Osteoblast (primary cell): ENCODE measurements at regions not wholly inside any gene's neighbourhood (a gene's known extent, or its start where the extent isn't known, plus 50 kb on each side); places are given as distances from the start of the nearest gene placed in this dataset.

Experiments
- DNase-seq: peaks from one replicate; pipeline ENCODE4 v3.0.0; 2011; ENCODE audit warnings: low spot score, mixed read lengths; ENCODE audit not compliant: insufficient read length; ENCODE audit errors: missing footprints
- H2AFZ ChIP-seq: 2 replicates; pipeline ENCODE4 v1.6.0; 2011; ENCODE audit warnings: mild to moderate bottlenecking, low read length
- H3K27ac ChIP-seq: 2 replicates; pipeline ENCODE4 v1.5.1; 2011; ENCODE audit warnings: mild to moderate bottlenecking, low read depth, low read length, moderate library complexity
- H3K27me3 ChIP-seq: 2 replicates; pipeline ENCODE4 v1.6.0; 2012; ENCODE audit warnings: mild to moderate bottlenecking, control low read depth, inconsistent platforms, low read length, moderate library complexity; ENCODE audit not compliant: insufficient read depth
- H3K36me3 ChIP-seq: 2 replicates; pipeline ENCODE4 v1.5.1; 2011; ENCODE audit warnings: mild to moderate bottlenecking, low read length, control low read depth, moderate library complexity; ENCODE audit not compliant: insufficient read depth
- H3K4me1 ChIP-seq: 2 replicates; pipeline ENCODE4 v1.5.1; 2011; ENCODE audit warnings: mild to moderate bottlenecking, low read length, control low read depth, moderate library complexity; ENCODE audit not compliant: insufficient read depth
- H3K4me2 ChIP-seq: 2 replicates; pipeline ENCODE4 v1.6.0; 2011; ENCODE audit warnings: mild to moderate bottlenecking, low read length; ENCODE audit not compliant: insufficient read depth
- H3K4me3 ChIP-seq: fragments of 200-600 bp; sonication (generic); 3 replicates; pipeline ENCODE4 v1.5.1; 2012; ENCODE audit warnings: mild to moderate bottlenecking, low read length, inconsistent platforms; ENCODE audit not compliant: insufficient read depth
- H3K79me2 ChIP-seq: 2 replicates; pipeline ENCODE4 v1.6.0; 2012; ENCODE audit warnings: mild to moderate bottlenecking, low read length, control low read depth, inconsistent platforms; ENCODE audit not compliant: insufficient read depth
- H3K9me3 ChIP-seq: 2 replicates; pipeline ENCODE4 v1.5.1; 2011; ENCODE audit warnings: low read depth, low read length, control low read depth
- H4K20me1 ChIP-seq: 2 replicates; pipeline ENCODE4 v1.6.0; 2012; ENCODE audit warnings: mild to moderate bottlenecking, low read length, control low read depth; ENCODE audit not compliant: insufficient read depth
- TF ChIP-seq, protein P1 (sequence below): IDR thresholded peaks from 2 replicates; pipeline ENCODE4 v1.5.1; 2011; ENCODE audit warnings: mild to moderate bottlenecking, low read depth, low read length, moderate library complexity; ENCODE audit errors: extremely low read depth

DNA sequence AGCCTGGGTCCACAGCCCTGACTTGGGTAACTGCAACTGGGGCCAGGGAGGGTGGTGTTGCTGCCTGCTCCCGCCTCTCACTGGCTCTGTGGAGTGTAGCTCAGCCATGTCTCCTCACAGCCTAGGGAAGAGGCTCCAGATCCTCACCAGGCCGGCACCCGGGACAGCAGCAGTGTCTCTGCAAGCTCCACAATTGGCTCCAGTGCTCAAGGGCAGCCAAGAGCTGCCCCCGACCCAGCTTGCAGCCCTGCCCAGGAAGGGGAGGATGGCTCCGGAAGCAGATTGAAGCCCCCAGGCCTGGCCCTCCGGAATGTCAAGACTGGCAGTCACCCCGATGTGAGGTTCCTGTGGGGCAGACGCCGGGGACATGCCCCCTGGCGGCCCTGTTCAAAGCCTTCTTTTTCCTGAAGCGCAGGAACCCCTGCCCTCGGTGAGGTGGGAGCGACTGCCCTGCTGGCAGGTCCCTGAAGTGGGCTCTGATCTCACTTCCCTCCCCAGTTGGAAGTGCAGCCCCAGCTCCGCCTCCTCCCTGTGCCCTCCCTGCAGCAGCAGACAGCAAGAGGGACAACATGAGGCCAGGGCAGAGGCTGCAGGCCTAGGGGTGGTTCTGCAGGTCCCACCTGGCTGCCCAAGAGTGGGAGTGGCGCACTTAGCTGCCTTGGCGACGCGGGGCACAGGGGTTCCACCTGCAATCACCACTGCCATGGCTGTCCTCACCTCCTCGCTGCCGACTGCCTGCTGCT is 816.2 kb upstream of the LUZP2 start:
- no peak overlapping the region for H3K27ac ChIP-seq
- TF ChIP-seq, protein P1, sequence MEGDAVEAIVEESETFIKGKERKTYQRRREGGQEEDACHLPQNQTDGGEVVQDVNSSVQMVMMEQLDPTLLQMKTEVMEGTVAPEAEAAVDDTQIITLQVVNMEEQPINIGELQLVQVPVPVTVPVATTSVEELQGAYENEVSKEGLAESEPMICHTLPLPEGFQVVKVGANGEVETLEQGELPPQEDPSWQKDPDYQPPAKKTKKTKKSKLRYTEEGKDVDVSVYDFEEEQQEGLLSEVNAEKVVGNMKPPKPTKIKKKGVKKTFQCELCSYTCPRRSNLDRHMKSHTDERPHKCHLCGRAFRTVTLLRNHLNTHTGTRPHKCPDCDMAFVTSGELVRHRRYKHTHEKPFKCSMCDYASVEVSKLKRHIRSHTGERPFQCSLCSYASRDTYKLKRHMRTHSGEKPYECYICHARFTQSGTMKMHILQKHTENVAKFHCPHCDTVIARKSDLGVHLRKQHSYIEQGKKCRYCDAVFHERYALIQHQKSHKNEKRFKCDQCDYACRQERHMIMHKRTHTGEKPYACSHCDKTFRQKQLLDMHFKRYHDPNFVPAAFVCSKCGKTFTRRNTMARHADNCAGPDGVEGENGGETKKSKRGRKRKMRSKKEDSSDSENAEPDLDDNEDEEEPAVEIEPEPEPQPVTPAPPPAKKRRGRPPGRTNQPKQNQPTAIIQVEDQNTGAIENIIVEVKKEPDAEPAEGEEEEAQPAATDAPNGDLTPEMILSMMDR, result no peak
- no peak overlapping the region for H3K4me3 ChIP-seq
- no peak overlapping the region for H2AFZ ChIP-seq
- no peaks in the 10 kb centered on the region for H3K27me3 ChIP-seq
- no peak for DNase-seq
- no peaks in the 10 kb centered on the region for H4K20me1 ChIP-seq
- H3K79me2 ChIP-seq, result no peaks in the 10 kb centered on the region
- H3K9me3 ChIP-seq, result no peaks in the 10 kb centered on the region
- H3K36me3 ChIP-seq, result no peaks in the 10 kb centered on the region
- no peaks in the 10 kb centered on the region for H3K4me1 ChIP-seq
- no peak overlapping the region for H3K4me2 ChIP-seq

DNA sequence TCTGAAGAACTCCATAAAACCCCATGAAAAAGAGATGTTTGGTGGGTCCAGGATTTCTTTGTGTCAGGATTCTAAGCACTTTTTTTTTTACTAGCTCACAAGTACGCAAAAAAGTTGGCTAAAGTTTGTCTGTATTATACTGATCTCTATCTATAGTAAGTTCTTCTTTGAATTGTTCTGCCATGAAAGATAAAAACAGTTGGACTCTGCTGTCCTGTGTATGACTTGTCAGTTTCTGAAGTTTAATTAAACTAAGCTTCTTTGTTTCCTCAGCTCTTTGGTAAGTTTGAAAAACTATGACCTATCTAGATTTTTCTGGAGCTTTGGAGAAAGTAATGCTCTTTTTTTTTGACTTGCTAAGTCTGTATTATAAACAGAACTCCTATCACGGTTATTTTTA is 812.2 kb upstream of the LUZP2 start:
- Histone ChIP-seq H3K79me2 (no peaks in the 10 kb centered on the region), H3K27ac (no peak overlapping the region), H3K4me3 (no peak overlapping the region), H3K4me2 (no peak overlapping the region), H2AFZ (no peak overlapping the region), H3K36me3 (no peaks in the 10 kb centered on the region), H4K20me1 (no peaks in the 10 kb centered on the region), H3K27me3 (no peaks in the 10 kb centered on the region), H3K9me3 (no peaks in the 10 kb centered on the region), H3K4me1 (no peaks in the 10 kb centered on the region)
- TF ChIP-seq, protein P1, result no peak
- DNase-seq, result no peak

DNA sequence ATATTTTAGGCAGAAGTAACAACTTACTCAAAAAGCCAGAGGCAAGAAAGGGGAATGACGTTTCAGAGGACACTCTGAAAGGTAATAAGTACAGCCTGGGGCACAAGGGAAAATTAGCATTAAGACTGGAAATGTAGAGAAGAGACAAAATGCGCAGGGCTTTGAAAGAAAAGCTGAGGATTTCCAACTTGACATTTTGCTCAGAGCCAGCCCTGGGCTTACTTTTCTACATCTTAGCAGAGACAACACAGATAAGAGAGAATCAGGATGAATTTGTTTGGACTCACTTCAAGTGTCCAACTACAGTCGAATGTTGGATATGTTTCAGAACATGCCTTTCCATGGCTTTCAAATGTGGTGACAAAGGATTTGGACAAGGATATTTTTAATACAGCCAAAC is 808.9 kb upstream of the LUZP2 start:
- DNase-seq, result no peak
- no peaks in the 10 kb centered on the region for H3K9me3 ChIP-seq
- H3K27ac ChIP-seq, result no peak overlapping the region
- H2AFZ ChIP-seq, result no peak overlapping the region
- H3K4me1 ChIP-seq, result no peaks in the 10 kb centered on the region
- TF ChIP-seq, protein P1, result no peak
- H4K20me1 ChIP-seq, result no peaks in the 10 kb centered on the region
- H3K4me3 ChIP-seq, result no peak overlapping the region
- H3K36me3 ChIP-seq, result no peaks in the 10 kb centered on the region
- H3K27me3 ChIP-seq, result no peaks in the 10 kb centered on the region
- H3K4me2 ChIP-seq, result no peak overlapping the region
- no peaks in the 10 kb centered on the region for H3K79me2 ChIP-seq

DNA sequence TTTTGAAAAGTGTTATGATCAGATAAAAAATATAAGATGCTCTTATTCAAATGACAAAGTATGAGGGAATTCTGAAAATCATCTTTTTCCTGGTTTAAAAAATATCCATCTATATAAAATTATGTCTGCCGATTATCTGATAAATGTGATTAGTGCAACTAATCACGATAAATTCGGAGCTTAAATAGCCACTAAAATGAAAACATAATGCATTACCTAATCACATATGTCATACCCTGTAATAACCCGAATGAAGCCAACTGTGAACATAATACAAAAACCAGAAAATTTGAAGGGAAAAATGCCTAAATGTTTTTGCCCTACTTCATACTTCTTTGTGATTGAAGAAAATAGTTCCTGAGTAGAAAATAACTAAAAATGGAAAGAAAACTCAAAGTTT is 808.4 kb upstream of the LUZP2 start:
- no peaks in the 10 kb centered on the region for H3K79me2 ChIP-seq
- no peaks in the 10 kb centered on the region for H3K9me3 ChIP-seq
- H3K4me1 ChIP-seq, result no peaks in the 10 kb centered on the region
- TF ChIP-seq, protein P1, result no peak
- H2AFZ ChIP-seq, result no peak overlapping the region
- no peaks in the 10 kb centered on the region for H3K27me3 ChIP-seq
- no peak overlapping the region for H3K27ac ChIP-seq
- H4K20me1 ChIP-seq, result no peaks in the 10 kb centered on the region
- H3K4me3 ChIP-seq, result no peak overlapping the region
- H3K4me2 ChIP-seq, result no peak overlapping the region
- DNase-seq, result no peak
- no peaks in the 10 kb centered on the region for H3K36me3 ChIP-seq
